Gastrocnemius medialis (tissue), 4 donors: ENCODE measurements at regions not wholly inside any gene's neighbourhood (a gene's known extent, or its start where the extent isn't known, plus 50 kb on each side); places are given as distances from the start of the nearest gene placed in this dataset.

Source experiments
- ATAC-seq, 2 donors: fragments of 150-250 bp; one replicate each; pipeline ENCODE4 v1.9.1; 2016
- DNase-seq, 2 donors: peaks; one replicate each; pipeline ENCODE4 v3.0.0-alpha.2; 2019
- H3K27ac ChIP-seq, 4 donors: fragments of 200-600 bp; sonication (generic); 1 replicate in 1 of 4; 2 replicates in 3 of 4; pipeline ENCODE4 v1.5.1; 2016 to 2018; ENCODE audit warnings: mild to moderate bottlenecking in 2 of 4, moderate library complexity in 1 of 4
- H3K27me3 ChIP-seq, 3 donors: fragments of 200-600 bp; sonication (generic) in 2 of 3; 1 replicate in 1 of 3; 2 replicates in 2 of 3; pipeline versions ENCODE4 v1.5.1 to v1.6.0; 2016 to 2019; ENCODE audit warnings: mild to moderate bottlenecking in 1 of 3, moderate library complexity in 1 of 3
- H3K36me3 ChIP-seq, 2 donors: fragments of 200-600 bp; sonication (generic) in 1 of 2; one replicate each; pipeline ENCODE4 v1.5.1; 2017 to 2018
- H3K4me1 ChIP-seq, 2 donors: fragments of 200-600 bp; sonication (generic) in 1 of 2; one replicate each; pipeline ENCODE4 v1.5.1; 2016 to 2017; ENCODE audit warnings: mild to moderate bottlenecking in 2 of 2
- H3K4me3 ChIP-seq, 4 donors: fragments of 200-600 bp; sonication (generic) in 3 of 4; 1 replicate in 1 of 4; 2 replicates in 3 of 4; pipeline ENCODE4 v1.5.1; 2016 to 2019; ENCODE audit warnings: mild to moderate bottlenecking in 2 of 4
- H3K9me3 ChIP-seq, 3 donors: fragments of 200-600 bp; sonication (generic) in 2 of 3; 1 replicate in 1 of 3; 2 replicates in 2 of 3; pipeline ENCODE4 v1.5.1; 2016 to 2019
- CTCF ChIP-seq, 5 experiments: fragments of 450-650 bp in 3 of 5; fragments of 200-600 bp in 2 of 5; sonication (generic) in 2 of 5; IDR thresholded peaks in 4 of 5; conservative IDR thresholded peaks in 1 of 5; 1 replicate in 4 of 5; 2 replicates in 1 of 5; pipeline ENCODE4 v1.5.1; 2016 to 2019; ENCODE audit warnings: antibody characterized with exemption in 5 of 5, mild to moderate bottlenecking in 3 of 5, moderate library complexity in 3 of 5
- POLR2A ChIP-seq, 2 donors: fragments of 450-650 bp; IDR thresholded peaks; one replicate each; pipeline ENCODE4 v1.6.1; 2017; ENCODE audit warnings: antibody characterized with exemption in 2 of 2, mild to moderate bottlenecking in 2 of 2, moderate library complexity in 2 of 2
- in situ Hi-C, 4 donors: fragments of 200-750 bp; cut with MboI; loops; one replicate each; pipeline versions ENCODE4 v1.15.0 to v1.8.0; 2017; ENCODE audit warnings: low sequenced_read_pairs in 4 of 4
- intact Hi-C: fragments of 100-400 bp; cut with DNase I; formaldehyde crosslinking; loops from one replicate; pipeline ENCODE4 v1.15.1; 2023; ENCODE audit warnings: low total_unique reads

- H3K4me1 ChIP-seq: no peaks in the 10 kb centered on the region
- no peak overlapping the region for H3K27ac ChIP-seq
- no peaks in the 10 kb centered on the region for H3K27me3 ChIP-seq
- no peak overlapping the region for H3K4me3 ChIP-seq
- in situ Hi-C loops (no loop called here), intact Hi-C loops (no loop called here)
- H3K9me3 ChIP-seq: no peaks in the 10 kb centered on the region
- H3K36me3 ChIP-seq: no peaks in the 10 kb centered on the region
- no peak for TF ChIP-seq CTCF (IDR thresholded peaks at IDR 0.05 in 4 of 5, conservative IDR thresholded peaks at IDR 0.05 in 1 of 5)
- TF ChIP-seq POLR2A (IDR thresholded peaks at IDR 0.05): no peak
- ATAC-seq: no peak
- DNase-seq: no peak
Observed at GRCh38 chr9:38342532-38342931, 50.0 kb upstream of the ALDH1B1 start.

DNA sequence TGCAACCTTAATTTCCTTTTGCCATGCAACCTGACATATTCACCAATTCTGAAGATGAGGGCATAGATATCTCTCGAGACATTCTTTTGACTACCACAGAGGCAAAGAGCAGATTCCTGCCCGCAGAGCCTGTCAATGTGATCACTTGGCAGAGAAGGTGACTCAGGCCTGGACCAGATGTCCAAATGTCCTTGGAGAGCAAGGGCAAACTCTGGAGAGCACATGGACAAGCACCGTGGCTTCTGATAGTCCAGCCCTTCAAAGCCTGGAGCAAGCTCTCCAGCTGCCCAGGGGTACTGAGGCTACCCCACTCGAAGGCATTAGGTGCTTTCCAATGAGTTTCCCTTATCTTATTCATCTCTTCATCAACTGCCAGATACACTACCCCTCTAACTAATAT lies 50.4 kb upstream of the ALDH1B1 start:
- Histone ChIP-seq H3K4me1 (no peaks in the 10 kb centered on the region), H3K9me3 (no peaks in the 10 kb centered on the region), H3K27me3 (no peaks in the 10 kb centered on the region), H3K36me3 (no peaks in the 10 kb centered on the region), H3K4me3 (no peak overlapping the region), H3K27ac (no peak overlapping the region)
- no peak for ATAC-seq
- DNase-seq: no peak
- intact Hi-C loops (no loop called here), in situ Hi-C loops (no loop called here)
- TF ChIP-seq POLR2A (IDR thresholded peaks at IDR 0.05): no peak
- TF ChIP-seq CTCF (IDR thresholded peaks at IDR 0.05 in 4 of 5, conservative IDR thresholded peaks at IDR 0.05 in 1 of 5): no peak

GRCh38 chr9:38339496-38339895 lies 53.0 kb upstream of the ALDH1B1 start:
- ATAC-seq (no peak), DNase-seq (no peak)
- H3K27me3 ChIP-seq: no peaks in the 10 kb centered on the region
- H3K36me3 ChIP-seq: no peaks in the 10 kb centered on the region
- no peaks in the 10 kb centered on the region for H3K9me3 ChIP-seq
- TF ChIP-seq CTCF (IDR thresholded peaks at IDR 0.05 in 4 of 5, conservative IDR thresholded peaks at IDR 0.05 in 1 of 5) (no peak), POLR2A (IDR thresholded peaks at IDR 0.05) (no peak)
- intact Hi-C loops: no loop called here
- no peak overlapping the region for H3K27ac ChIP-seq
- no peaks in the 10 kb centered on the region for H3K4me1 ChIP-seq
- no peak overlapping the region for H3K4me3 ChIP-seq
- in situ Hi-C loops: no loop called here

GRCh38 chr9:38339087-38339486 lies 53.4 kb upstream of the ALDH1B1 start:
- no peak overlapping the region for H3K27ac ChIP-seq
- no peak for DNase-seq

GRCh38 chr9:38338342-38339018 lies 54.0 kb upstream of the ALDH1B1 start:
- intact Hi-C loops (no loop called here), in situ Hi-C loops (no loop called here)
- H3K4me1 ChIP-seq: no peaks in the 10 kb centered on the region
- no peak for TF ChIP-seq CTCF (IDR thresholded peaks at IDR 0.05 in 4 of 5, conservative IDR thresholded peaks at IDR 0.05 in 1 of 5)
- no peak for TF ChIP-seq POLR2A (IDR thresholded peaks at IDR 0.05)
- no peaks in the 10 kb centered on the region for H3K36me3 ChIP-seq
- no peaks in the 10 kb centered on the region for H3K9me3 ChIP-seq
- DNase-seq (no peak), ATAC-seq (no peak)
- no peak overlapping the region for H3K27ac ChIP-seq
- H3K27me3 ChIP-seq: no peaks in the 10 kb centered on the region
- H3K4me3 ChIP-seq: no peak overlapping the region

More at GRCh38 chr9:38339087-38339486, 53.4 kb upstream of the ALDH1B1 start:
- H3K4me1 ChIP-seq: no peaks in the 10 kb centered on the region
- no peaks in the 10 kb centered on the region for H3K36me3 ChIP-seq
- H3K4me3 ChIP-seq: no peak overlapping the region
- ATAC-seq: no peak
- H3K27me3 ChIP-seq: no peaks in the 10 kb centered on the region
- in situ Hi-C loops: no loop called here
- no peaks in the 10 kb centered on the region for H3K9me3 ChIP-seq
- intact Hi-C loops: no loop called here
- TF ChIP-seq POLR2A (IDR thresholded peaks at IDR 0.05): no peak
